OCI-LY1 (cell line): ENCODE measurements at regions not wholly inside any gene's neighbourhood (a gene's known extent, or its start where the extent isn't known, plus 50 kb on each side); places are given as distances from the start of the nearest gene placed in this dataset.

Experiments
- EZH2 ChIP-seq: fragments of 200-600 bp; sonication (generic), shearing (Covaris generic); IDR thresholded peaks from 2 replicates; pipeline ENCODE4 v1.8.0; 2017; ENCODE audit warnings: borderline replicate concordance, mixed run types, mild to moderate bottlenecking, antibody characterized with exemption, low read length, moderate library complexity, mixed read lengths
- TF ChIP-seq, protein P1 (sequence below): fragments of 200-600 bp; sonication (generic), shearing (Covaris generic); IDR thresholded peaks from 2 replicates; pipeline ENCODE4 v1.5.1; 2017; ENCODE audit warnings: mild to moderate bottlenecking, antibody characterized with exemption, low read length, moderate library complexity, mixed read lengths

- TF ChIP-seq, protein P1, sequence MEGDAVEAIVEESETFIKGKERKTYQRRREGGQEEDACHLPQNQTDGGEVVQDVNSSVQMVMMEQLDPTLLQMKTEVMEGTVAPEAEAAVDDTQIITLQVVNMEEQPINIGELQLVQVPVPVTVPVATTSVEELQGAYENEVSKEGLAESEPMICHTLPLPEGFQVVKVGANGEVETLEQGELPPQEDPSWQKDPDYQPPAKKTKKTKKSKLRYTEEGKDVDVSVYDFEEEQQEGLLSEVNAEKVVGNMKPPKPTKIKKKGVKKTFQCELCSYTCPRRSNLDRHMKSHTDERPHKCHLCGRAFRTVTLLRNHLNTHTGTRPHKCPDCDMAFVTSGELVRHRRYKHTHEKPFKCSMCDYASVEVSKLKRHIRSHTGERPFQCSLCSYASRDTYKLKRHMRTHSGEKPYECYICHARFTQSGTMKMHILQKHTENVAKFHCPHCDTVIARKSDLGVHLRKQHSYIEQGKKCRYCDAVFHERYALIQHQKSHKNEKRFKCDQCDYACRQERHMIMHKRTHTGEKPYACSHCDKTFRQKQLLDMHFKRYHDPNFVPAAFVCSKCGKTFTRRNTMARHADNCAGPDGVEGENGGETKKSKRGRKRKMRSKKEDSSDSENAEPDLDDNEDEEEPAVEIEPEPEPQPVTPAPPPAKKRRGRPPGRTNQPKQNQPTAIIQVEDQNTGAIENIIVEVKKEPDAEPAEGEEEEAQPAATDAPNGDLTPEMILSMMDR: no peak
- TF ChIP-seq EZH2: no peak
These were observed 104.5 kb downstream of the ELAPOR2 start for GRCh38 chr7:86954971-86955370.
